GM23338 (cell line): ENCODE measurements at regions not wholly inside any gene's neighbourhood (a gene's known extent, or its start where the extent isn't known, plus 50 kb on each side); places are given as distances from the start of the nearest gene placed in this dataset.

Experiments used
- CTCF ChIP-seq, 2 experiments: fragments of 200-600 bp in 1 of 2; sonication (generic) in 1 of 2; conservative IDR thresholded peaks; 2 replicates each; pipeline versions ENCODE4 v1.5.1 to v1.6.1; 2016 to 2017; ENCODE audit warnings: antibody characterized with exemption in 2 of 2, low read depth in 2 of 2, mild to moderate bottlenecking in 2 of 2, moderate library complexity in 1 of 2
- EZH2 ChIP-seq: fragments of 200-600 bp; sonication (generic); IDR thresholded peaks from one replicate; pipeline ENCODE4 v1.8.0; 2017; ENCODE audit warnings: antibody characterized with exemption, mild to moderate bottlenecking, low read depth; ENCODE audit not compliant: unreplicated experiment
- REST ChIP-seq: IDR thresholded peaks from one replicate; pipeline ENCODE4 v1.6.1; 2018; ENCODE audit warnings: antibody characterized with exemption; ENCODE audit not compliant: unreplicated experiment

- TF ChIP-seq CTCF (conservative IDR thresholded peaks at IDR 0.05; ENCODE audit: low read depth in 2 of 2) (no peak), REST (no peak), EZH2 (no peak)
Observed at GRCh38 chr1:186747661-186748060, 67.4 kb upstream of the PTGS2 start.
